Left ventricle myocardium inferior (tissue), 1 donor: ENCODE measurements at regions not wholly inside any gene's neighbourhood (a gene's known extent, or its start where the extent isn't known, plus 50 kb on each side); places are given as distances from the start of the nearest gene placed in this dataset.

Source experiments
- DNase-seq: peaks from one replicate; pipeline ENCODE4 v3.0.0-alpha.2; 2020
- H3K27ac ChIP-seq: fragments of 200-600 bp; replicated peaks from 2 replicates; pipeline ENCODE4 v1.8.0; 2021
- H3K27me3 ChIP-seq: fragments of 200-600 bp; 2 replicates; pipeline ENCODE4 v1.8.0; 2021; ENCODE audit warnings: low read depth
- H3K36me3 ChIP-seq: fragments of 200-600 bp; 2 replicates; pipeline ENCODE4 v1.8.0; 2021
- H3K4me1 ChIP-seq: fragments of 200-600 bp; 2 replicates; pipeline ENCODE4 v1.8.0; 2021
- H3K4me3 ChIP-seq: fragments of 200-600 bp; 2 replicates; pipeline ENCODE4 v1.8.0; 2021; ENCODE audit warnings: mild to moderate bottlenecking, moderate library complexity
- H3K9me3 ChIP-seq: fragments of 200-600 bp; replicated peaks from 2 replicates; pipeline ENCODE4 v1.8.0; 2021
- intact Hi-C: fragments of 100-400 bp; cut with micrococcal nuclease; formaldehyde crosslinking; loops from one replicate; pipeline ENCODE4 v1.11.0; 2022
- TF ChIP-seq, protein P1 (sequence below): fragments of 200-600 bp; IDR thresholded peaks from 2 replicates; pipeline ENCODE4 v1.8.0; 2021; ENCODE audit warnings: antibody characterized with exemption, mild to moderate bottlenecking, borderline replicate concordance
- donor health status: DM: no; HTN: yes; CAD: no; lungs with severe emphysema.

GRCh38 chr6:156474507-156475120, 302.6 kb upstream of the ARID1B start:
- no peaks in the 10 kb centered on the region for H3K27me3 ChIP-seq
- H3K4me3 ChIP-seq: no peak overlapping the region
- no peak overlapping the region for H3K27ac ChIP-seq
- H3K4me1 ChIP-seq: no peaks in the 10 kb centered on the region
- intact Hi-C loops: no loop called here
- TF ChIP-seq, protein P1, sequence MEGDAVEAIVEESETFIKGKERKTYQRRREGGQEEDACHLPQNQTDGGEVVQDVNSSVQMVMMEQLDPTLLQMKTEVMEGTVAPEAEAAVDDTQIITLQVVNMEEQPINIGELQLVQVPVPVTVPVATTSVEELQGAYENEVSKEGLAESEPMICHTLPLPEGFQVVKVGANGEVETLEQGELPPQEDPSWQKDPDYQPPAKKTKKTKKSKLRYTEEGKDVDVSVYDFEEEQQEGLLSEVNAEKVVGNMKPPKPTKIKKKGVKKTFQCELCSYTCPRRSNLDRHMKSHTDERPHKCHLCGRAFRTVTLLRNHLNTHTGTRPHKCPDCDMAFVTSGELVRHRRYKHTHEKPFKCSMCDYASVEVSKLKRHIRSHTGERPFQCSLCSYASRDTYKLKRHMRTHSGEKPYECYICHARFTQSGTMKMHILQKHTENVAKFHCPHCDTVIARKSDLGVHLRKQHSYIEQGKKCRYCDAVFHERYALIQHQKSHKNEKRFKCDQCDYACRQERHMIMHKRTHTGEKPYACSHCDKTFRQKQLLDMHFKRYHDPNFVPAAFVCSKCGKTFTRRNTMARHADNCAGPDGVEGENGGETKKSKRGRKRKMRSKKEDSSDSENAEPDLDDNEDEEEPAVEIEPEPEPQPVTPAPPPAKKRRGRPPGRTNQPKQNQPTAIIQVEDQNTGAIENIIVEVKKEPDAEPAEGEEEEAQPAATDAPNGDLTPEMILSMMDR: no peak
- H3K9me3 ChIP-seq: peaks cover 7% of the 10 kb centered on the region
- no peak for DNase-seq
- no peaks in the 10 kb centered on the region for H3K36me3 ChIP-seq

DNA sequence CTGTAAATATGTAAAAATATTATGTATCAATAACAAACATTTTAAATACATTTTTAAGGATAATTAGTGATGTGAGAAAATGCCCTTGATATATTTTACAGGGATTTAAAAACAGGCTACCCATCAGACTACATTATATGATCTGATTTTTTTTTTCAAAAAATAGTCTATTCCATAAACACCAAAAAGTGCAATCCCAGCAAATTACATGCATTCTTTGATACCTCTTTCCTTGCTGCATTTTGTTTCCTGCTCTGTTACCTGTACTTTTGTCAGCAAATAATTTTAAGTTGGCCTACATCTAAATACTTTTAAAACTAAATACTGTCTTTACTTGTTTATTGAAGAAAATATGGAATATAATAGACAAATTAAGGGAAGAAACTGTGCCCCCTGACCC, 306.2 kb upstream of the ARID1B start:
- Histone ChIP-seq H3K27ac (no peak overlapping the region), H3K27me3 (no peaks in the 10 kb centered on the region), H3K9me3 (peaks cover 11% of the 10 kb centered on the region), H3K4me1 (no peaks in the 10 kb centered on the region), H3K36me3 (no peaks in the 10 kb centered on the region), H3K4me3 (no peak overlapping the region)
- no peak for DNase-seq
- intact Hi-C loops: no loop called here
- TF ChIP-seq, protein P1: no peak

DNA sequence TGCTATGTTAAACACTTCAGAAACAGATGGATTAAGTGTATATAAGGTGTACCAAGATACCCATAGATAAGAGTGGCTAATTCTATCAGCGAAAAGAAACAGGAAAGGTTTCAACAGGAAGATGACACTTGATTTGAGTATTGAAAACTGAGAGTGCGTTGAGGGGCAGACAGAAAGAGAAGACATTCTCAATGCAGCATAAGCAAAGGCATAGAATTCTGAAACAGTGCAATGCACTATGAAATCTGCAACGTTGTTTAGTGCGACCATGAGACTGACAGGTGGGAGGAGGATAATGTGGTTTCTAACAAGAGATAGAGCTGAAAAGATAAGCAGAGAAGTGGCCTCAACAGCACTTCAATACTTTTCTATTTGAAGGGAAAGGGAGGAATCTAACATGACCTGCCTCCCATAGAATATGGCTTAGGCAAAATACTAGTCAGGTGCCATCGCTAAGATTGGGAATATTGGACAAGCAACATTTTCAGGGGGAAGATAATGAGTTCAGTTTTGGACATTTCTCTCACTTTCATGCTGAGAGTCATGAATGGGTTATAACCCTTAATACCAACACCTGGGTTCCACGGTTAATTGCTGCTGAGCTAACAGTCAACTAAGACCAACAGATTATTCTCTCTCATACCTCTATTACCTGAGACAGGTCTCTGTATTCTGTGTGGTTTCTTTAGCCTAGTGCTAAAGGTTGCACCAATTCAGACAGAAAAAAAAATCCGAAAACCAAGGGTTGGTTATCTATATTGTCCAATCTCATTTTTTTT, 312.9 kb upstream of the ARID1B start:
- Histone ChIP-seq H3K27ac (no peak overlapping the region), H3K27me3 (peaks cover 5% of the 10 kb centered on the region), H3K9me3 (peaks cover under 1% of the 10 kb centered on the region), H3K4me3 (no peak overlapping the region), H3K36me3 (no peaks in the 10 kb centered on the region), H3K4me1 (no peaks in the 10 kb centered on the region)
- no peak for DNase-seq
- TF ChIP-seq, protein P1: no peak
- intact Hi-C loops: no loop called here

- no peaks in the 10 kb centered on the region for H3K9me3 ChIP-seq
- H3K27me3 ChIP-seq: peaks cover 5% of the 10 kb centered on the region
- intact Hi-C loops: no loop called here
- TF ChIP-seq, protein P1: no peak
- H3K27ac ChIP-seq: no peak overlapping the region
- DNase-seq: no peak
- H3K4me3 ChIP-seq: no peak overlapping the region
- no peaks in the 10 kb centered on the region for H3K4me1 ChIP-seq
- no peaks in the 10 kb centered on the region for H3K36me3 ChIP-seq
Measured at GRCh38 chr6:156461647-156462046, 315.5 kb upstream of the ARID1B start.

- TF ChIP-seq, protein P1: no peak
- H3K27me3 ChIP-seq: no peaks in the 10 kb centered on the region
- no peaks in the 10 kb centered on the region for H3K36me3 ChIP-seq
- H3K9me3 ChIP-seq: no peaks in the 10 kb centered on the region
- intact Hi-C loops: no loop called here
- no peak for DNase-seq
- no peak overlapping the region for H3K4me3 ChIP-seq
- H3K4me1 ChIP-seq: no peaks in the 10 kb centered on the region
- no peak overlapping the region for H3K27ac ChIP-seq
Measured at GRCh38 chr6:156457601-156458000, 319.6 kb upstream of the ARID1B start.
